ENCODE measurements at regions not wholly inside any gene's neighbourhood (a gene's known extent, or its start where the extent isn't known, plus 50 kb on each side); places are given as distances from the start of the nearest gene placed in this dataset.
"Not testable (repeated sequence)": the region's sequence is repeated elsewhere in the genome, so short reads cannot be mapped to it uniquely, and the experiment has no call there.

DNA sequence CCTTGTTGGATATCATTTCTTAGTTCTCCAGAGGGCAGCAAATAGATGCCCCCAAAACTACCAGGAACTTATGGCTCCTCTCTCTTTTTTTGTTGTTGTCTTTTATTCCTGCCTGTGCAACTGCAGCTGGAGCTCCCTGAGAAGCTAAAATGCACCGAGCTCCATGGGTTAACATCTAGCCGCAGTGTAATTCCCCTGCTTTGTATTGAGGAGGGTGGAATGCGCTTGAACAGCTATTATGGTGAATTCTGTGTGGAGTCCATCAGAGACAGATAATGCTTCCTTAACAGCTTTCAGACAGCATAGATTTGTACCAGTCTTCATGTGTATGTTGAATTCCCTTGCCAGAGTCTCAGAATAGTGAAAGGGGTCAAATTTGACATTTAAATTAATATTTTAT lies 475.2 kb upstream of the FRG2C start:
- POLR2A ChIA-PET = no interaction called here
- intact Hi-C loops (cut with micrococcal nuclease; ENCODE audit: unreplicated experiment) = no loop called here
- Histone ChIP-seq H3K36me3 (ENCODE audit: insufficient read depth, low read length) (no peaks in the 10 kb centered on the region), H2AFZ (ENCODE audit: low read length) (no peak overlapping the region), H3K9me3 (ENCODE audit: low read length) (no peaks in the 10 kb centered on the region), H3K4me1 (ENCODE audit: insufficient read depth, low read length, poor library complexity, severe bottlenecking) (no peaks in the 10 kb centered on the region), H3K27ac (ENCODE audit: low read depth, low read length, poor library complexity, severe bottlenecking) (no peak overlapping the region), H3K4me3 (ENCODE audit: low read depth, low read length, poor library complexity, severe bottlenecking) (no peak overlapping the region), H3K9me2 (ENCODE audit: insufficient read depth, low read length) (no peaks in the 10 kb centered on the region), H3K4me2 (ENCODE audit: low read length) (no peak overlapping the region), H3K79me2 (ENCODE audit: insufficient read depth, low read depth, low read length) (no peaks in the 10 kb centered on the region), H4K20me1 (ENCODE audit: insufficient read depth, low read length) (no peaks in the 10 kb centered on the region)
- BruUV-seq (replicated peaks) = no TSS peak
- TF ChIP-seq, protein P1, sequence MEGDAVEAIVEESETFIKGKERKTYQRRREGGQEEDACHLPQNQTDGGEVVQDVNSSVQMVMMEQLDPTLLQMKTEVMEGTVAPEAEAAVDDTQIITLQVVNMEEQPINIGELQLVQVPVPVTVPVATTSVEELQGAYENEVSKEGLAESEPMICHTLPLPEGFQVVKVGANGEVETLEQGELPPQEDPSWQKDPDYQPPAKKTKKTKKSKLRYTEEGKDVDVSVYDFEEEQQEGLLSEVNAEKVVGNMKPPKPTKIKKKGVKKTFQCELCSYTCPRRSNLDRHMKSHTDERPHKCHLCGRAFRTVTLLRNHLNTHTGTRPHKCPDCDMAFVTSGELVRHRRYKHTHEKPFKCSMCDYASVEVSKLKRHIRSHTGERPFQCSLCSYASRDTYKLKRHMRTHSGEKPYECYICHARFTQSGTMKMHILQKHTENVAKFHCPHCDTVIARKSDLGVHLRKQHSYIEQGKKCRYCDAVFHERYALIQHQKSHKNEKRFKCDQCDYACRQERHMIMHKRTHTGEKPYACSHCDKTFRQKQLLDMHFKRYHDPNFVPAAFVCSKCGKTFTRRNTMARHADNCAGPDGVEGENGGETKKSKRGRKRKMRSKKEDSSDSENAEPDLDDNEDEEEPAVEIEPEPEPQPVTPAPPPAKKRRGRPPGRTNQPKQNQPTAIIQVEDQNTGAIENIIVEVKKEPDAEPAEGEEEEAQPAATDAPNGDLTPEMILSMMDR (conservative IDR thresholded peaks at IDR 0.05; ENCODE audit: low read length) = no peak
- no peak for TF ChIP-seq EZH2phosphoT487 (IDR thresholded peaks at IDR 0.05; ENCODE audit: borderline replicate concordance, low read depth, low read length)
- CTCF ChIA-PET (ENCODE audit: unreplicated experiment) = no interaction called here
- no peak for DNase-seq (ENCODE audit: low spot score)

DNA sequence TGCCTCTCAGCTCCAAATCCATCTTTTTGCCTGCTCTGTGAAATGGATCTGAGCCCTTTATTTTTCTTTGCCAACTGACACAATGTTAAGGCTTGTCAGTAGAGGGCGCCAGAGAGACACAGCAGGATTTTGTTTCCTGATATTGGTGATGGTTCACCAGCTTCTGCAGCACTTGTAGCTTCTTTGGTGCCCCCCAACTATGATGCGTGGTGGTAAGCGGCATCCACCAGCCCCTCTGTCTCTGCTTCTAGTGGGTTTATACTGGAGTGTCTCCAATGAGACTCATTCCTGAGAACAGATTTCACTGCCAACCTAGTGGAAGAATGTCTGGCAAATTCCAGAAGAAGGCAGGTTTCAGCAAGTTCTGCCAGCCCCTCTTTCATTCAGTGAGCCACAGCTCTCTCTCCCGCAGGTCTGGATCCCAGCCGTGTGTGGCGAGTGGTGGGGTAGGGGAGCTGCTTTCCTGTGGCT lies 471.9 kb upstream of the FRG2C start:
- Histone ChIP-seq H3K4me3 (ENCODE audit: low read depth, low read length, poor library complexity, severe bottlenecking) (no peak overlapping the region), H3K79me2 (ENCODE audit: insufficient read depth, low read depth, low read length) (no peaks in the 10 kb centered on the region), H3K9me2 (ENCODE audit: insufficient read depth, low read length) (no peaks in the 10 kb centered on the region), H2AFZ (ENCODE audit: low read length) (no peak overlapping the region), H3K36me3 (ENCODE audit: insufficient read depth, low read length) (no peaks in the 10 kb centered on the region), H3K4me2 (ENCODE audit: low read length) (no peak overlapping the region), H3K27ac (ENCODE audit: low read depth, low read length, poor library complexity, severe bottlenecking) (no peak overlapping the region), H3K9me3 (ENCODE audit: low read length) (no peaks in the 10 kb centered on the region), H4K20me1 (ENCODE audit: insufficient read depth, low read length) (no peaks in the 10 kb centered on the region), H3K4me1 (ENCODE audit: insufficient read depth, low read length, poor library complexity, severe bottlenecking) (no peaks in the 10 kb centered on the region)
- ChIA-PET CTCF (ENCODE audit: unreplicated experiment) (interaction anchor here (0.7 kb wide), 1 partner anchor 12 kb away, joined by 4 read pairs; no protein-coding TSS in a partner anchor), POLR2A (interaction anchor here (0.6 kb wide), 1 partner anchor 164 kb away, joined by 3 read pairs; no protein-coding TSS in a partner anchor)
- DNase-seq (ENCODE audit: low spot score) = peak; percentile 51
- BruUV-seq (replicated peaks) = no TSS peak
- TF ChIP-seq, protein P1 (conservative IDR thresholded peaks at IDR 0.05; ENCODE audit: low read length) = peak; percentile 90
- no peak for TF ChIP-seq EZH2phosphoT487 (IDR thresholded peaks at IDR 0.05; ENCODE audit: borderline replicate concordance, low read depth, low read length)
- intact Hi-C loops (cut with micrococcal nuclease; ENCODE audit: unreplicated experiment) = loop anchor here (5.0 kb wide), 1 partner anchor 360 kb away; no protein-coding TSS in a partner anchor

DNA sequence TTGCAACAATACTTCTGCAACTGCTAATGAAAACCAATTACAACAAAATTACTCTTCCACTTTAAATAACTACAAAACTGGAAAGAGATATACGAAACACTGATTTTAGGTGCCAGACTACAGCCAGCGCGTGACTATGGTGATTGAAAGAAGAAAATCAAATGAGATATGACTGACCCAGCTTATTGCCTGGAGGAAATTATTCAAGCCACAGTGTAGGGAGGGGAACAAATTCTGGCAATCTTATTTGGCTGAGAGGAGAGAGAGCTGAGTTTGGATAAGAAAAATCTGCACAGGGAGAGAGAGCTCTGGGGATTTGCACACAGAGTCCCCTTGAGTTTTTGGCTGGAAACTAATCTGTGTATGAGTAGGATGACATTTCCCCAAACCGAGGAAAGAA lies 470.3 kb upstream of the FRG2C start:
- H3K9me2 ChIP-seq (ENCODE audit: insufficient read depth, low read length) = no peaks in the 10 kb centered on the region
- no peaks in the 10 kb centered on the region for H3K36me3 ChIP-seq (ENCODE audit: insufficient read depth, low read length)
- intact Hi-C loops (cut with micrococcal nuclease; ENCODE audit: unreplicated experiment) = loop anchor here (5.0 kb wide), 1 partner anchor 359 kb away; no protein-coding TSS in a partner anchor
- H3K4me2 ChIP-seq (ENCODE audit: low read length) = no peak overlapping the region
- CTCF ChIA-PET (ENCODE audit: unreplicated experiment) = no interaction called here
- no peaks in the 10 kb centered on the region for H3K4me1 ChIP-seq (ENCODE audit: insufficient read depth, low read length, poor library complexity, severe bottlenecking)
- POLR2A ChIA-PET = no interaction called here
- no peak for DNase-seq (ENCODE audit: low spot score)
- H3K9me3 ChIP-seq (ENCODE audit: low read length) = no peaks in the 10 kb centered on the region
- H3K79me2 ChIP-seq (ENCODE audit: insufficient read depth, low read depth, low read length) = no peaks in the 10 kb centered on the region
- H2AFZ ChIP-seq (ENCODE audit: low read length) = no peak overlapping the region
- H3K4me3 ChIP-seq (ENCODE audit: low read depth, low read length, poor library complexity, severe bottlenecking) = no peak overlapping the region
- H4K20me1 ChIP-seq (ENCODE audit: insufficient read depth, low read length) = no peaks in the 10 kb centered on the region
- TF ChIP-seq, protein P1 (conservative IDR thresholded peaks at IDR 0.05; ENCODE audit: low read length) = no peak
- TF ChIP-seq EZH2phosphoT487 (IDR thresholded peaks at IDR 0.05; ENCODE audit: borderline replicate concordance, low read depth, low read length) = no peak
- BruUV-seq (replicated peaks) = no TSS peak
- H3K27ac ChIP-seq (ENCODE audit: low read depth, low read length, poor library complexity, severe bottlenecking) = no peak overlapping the region

DNA sequence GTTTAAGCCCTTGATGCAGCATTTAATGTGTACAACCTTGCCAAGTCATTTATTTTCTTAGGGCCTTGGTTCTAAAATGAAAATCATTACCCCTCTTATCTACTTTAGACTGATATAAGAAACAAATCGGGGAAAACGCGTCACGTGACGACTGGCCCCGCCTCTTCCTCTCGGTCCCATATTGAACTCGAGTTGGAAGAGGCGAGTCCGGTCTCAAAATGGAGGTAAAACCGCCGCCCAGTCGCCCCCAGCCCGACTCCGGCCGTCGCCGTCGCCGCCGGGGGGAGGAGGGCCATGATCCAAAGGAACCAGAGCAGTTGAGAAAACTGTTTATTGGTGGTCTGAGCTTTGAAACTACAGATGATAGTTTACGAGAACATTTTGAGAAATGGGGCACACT lies 449.8 kb upstream of the FRG2C start:
- H2AFZ ChIP-seq (ENCODE audit: low read length); CTCF ChIA-PET (ENCODE audit: unreplicated experiment); BruUV-seq (replicated peaks): not testable (repeated sequence)

More for the DNA sequence above, 449.8 kb upstream of the FRG2C start:
- H4K20me1 ChIP-seq (ENCODE audit: insufficient read depth, low read length); POLR2A ChIA-PET; H3K4me1 ChIP-seq (ENCODE audit: insufficient read depth, low read length, poor library complexity, severe bottlenecking); DNase-seq (ENCODE audit: low spot score); H3K9me2 ChIP-seq (ENCODE audit: insufficient read depth, low read length); intact Hi-C loops (cut with micrococcal nuclease; ENCODE audit: unreplicated experiment); H3K79me2 ChIP-seq (ENCODE audit: insufficient read depth, low read depth, low read length); H3K27ac ChIP-seq (ENCODE audit: low read depth, low read length, poor library complexity, severe bottlenecking); H3K4me2 ChIP-seq (ENCODE audit: low read length); H3K36me3 ChIP-seq (ENCODE audit: insufficient read depth, low read length); H3K9me3 ChIP-seq (ENCODE audit: low read length); H3K4me3 ChIP-seq (ENCODE audit: low read depth, low read length, poor library complexity, severe bottlenecking): not testable (repeated sequence)
